GM19397 (cell line): ENCODE measurements at regions not wholly inside any gene's neighbourhood (a gene's known extent, or its start where the extent isn't known, plus 50 kb on each side); places are given as distances from the start of the nearest gene placed in this dataset.

Experiments
- ATAC-seq: cut with Tn5 transposase; IDR thresholded peaks from one replicate; pipeline ENCODE4 v1.9.1; 2021; ENCODE audit warnings: mild to moderate bottlenecking, moderate library complexity; ENCODE audit not compliant: unreplicated experiment

GRCh38 chr11:105244160-105244825 lies 104.7 kb upstream of the CARD18 start:
- ATAC-seq: no peak

- no peak for ATAC-seq
These were observed 101.6 kb upstream of the CARD18 start for GRCh38 chr11:105241136-105241535.

- no peak for ATAC-seq
These were observed 97.1 kb upstream of the CARD18 start for GRCh38 chr11:105236664-105237063.

DNA sequence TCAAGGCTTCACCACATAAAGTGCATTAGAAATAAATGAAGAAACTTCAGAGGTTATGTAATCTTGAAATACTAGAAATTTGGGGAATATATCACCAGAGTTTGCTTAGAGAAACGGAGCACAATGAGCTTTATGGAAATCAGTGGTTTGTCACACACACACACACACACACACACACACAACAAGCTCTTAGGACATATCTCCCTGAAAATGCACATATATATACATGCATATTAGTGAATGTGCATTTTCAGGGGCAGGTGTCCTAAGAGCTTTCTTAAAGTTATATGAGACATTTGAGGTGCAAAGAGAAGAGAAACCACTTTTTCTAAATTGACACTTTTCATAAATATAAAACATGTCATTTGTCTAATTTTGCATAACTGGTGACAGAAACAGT lies 93.7 kb upstream of the CARD18 start:
- ATAC-seq: no peak

DNA sequence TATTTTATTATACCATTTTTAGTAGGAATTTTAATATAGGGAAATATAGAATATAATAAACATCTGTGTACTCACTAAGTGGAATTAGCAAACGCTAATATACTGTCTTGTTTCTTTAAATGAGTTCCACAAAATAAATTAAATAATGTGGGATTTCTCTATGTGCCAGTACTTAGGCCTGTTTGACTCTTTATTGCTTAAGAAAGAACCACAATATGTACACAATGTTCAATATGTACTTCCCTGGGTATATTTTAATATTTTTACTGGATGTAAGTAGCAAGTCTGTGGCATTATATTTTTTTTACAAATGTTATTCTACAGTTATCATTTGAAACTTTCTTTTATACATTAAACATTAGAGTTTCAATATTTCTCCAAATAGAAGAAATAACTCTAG lies 92.5 kb upstream of the CARD18 start:
- no peak for ATAC-seq

DNA sequence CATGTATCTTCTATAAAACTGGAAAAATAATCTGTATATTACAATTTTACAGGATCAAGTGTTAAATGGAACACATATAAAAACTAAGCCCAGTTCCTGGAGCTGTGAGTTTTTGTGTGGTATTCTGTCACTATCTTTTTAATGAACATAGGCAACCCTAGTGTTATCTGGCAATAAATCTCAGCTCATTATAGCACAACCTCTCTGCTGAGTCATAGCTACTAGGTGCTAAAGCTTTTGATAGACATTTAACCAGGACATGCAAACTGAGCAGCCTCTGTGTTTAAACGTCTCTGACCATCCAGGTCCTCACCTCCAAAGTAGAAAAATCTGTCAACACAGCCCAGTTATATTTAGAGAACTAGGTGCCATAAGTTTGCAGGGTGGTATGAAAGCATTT lies 91.0 kb upstream of the CARD18 start:
- no peak for ATAC-seq

- ATAC-seq: no peak
These were observed 90.2 kb upstream of the CARD18 start for GRCh38 chr11:105229761-105230160.

GRCh38 chr11:105229257-105229656 lies 89.7 kb upstream of the CARD18 start:
- ATAC-seq: no peak

DNA sequence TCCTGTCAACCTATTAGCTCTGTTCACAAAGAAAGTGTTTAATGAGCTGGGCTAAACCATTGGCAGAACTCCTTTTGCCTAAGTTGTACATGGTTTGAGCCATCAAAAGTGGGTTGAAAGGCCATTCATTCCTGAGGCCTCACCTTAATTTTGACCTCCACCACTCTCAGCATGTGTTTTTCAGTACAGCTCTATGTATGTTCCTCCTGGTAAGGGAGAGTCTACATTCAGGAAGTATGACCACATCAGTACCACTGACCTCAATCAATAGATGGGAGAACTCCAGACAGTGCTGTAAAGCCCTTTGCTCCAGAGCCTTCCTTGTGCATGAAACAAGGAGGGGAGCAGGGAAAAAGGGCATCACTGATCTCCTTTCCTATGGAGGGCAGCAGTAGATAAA lies 87.8 kb upstream of the CARD18 start:
- no peak for ATAC-seq

DNA sequence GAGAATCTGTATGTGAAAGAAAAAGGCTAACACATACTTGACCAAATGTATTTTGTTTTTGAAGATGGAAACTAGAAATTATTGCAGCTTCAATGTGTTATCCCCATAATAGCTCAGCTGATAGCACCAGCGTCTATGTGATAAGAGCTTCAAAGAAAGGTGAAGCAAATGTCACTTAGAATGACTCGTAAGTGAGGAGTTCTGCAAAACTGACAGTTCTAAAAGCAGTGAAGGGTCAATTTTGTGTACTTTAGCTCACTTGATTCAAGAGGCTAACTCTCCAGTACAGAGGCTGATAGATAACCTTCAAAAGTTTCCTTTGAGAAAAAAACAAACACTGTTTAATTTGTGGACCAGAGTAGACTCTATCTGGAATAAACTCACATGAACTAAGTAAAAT lies 87.2 kb upstream of the CARD18 start:
- no peak for ATAC-seq

- no peak for ATAC-seq
These were observed 86.5 kb upstream of the CARD18 start for GRCh38 chr11:105226091-105226490.

DNA sequence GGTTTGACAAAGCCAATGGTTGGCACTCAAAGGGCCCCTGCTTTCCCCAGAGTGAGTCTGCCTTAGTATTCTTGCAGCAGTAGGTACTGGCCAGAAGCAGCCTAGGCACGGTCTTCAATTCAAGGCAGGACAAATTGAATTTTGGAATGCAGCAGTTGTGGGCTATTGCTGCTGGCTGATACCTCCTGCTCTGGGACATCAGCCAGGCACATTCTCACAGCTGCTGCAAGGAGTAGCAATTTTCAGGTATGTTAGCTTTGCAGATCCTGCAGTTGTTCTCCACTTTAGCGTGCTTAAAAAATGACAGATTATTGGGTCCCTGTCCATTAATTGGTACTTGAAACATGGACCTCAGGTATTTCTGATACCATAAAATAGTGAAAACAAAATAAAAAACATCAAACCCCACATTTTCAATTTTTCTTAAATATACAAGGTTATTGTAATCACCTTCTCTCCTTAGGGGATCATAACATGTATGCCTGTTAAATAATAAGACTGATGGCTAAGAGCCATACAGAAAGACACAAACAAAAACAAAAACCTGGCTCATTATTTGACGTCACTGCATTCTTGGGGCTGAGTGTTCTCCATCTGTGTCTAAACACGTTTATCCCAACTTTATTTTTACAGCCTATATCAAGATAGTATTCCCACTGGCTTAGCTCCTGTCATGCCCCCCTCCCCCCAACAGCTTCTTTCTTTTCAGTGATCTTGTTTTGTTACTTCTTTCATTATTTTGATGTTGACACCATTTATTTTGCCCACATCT lies 85.1 kb upstream of the CARD18 start:
- ATAC-seq: no peak

GRCh38 chr11:105220121-105220520 lies 80.6 kb upstream of the CARD18 start:
- no peak for ATAC-seq

- no peak for ATAC-seq
These were observed 80.1 kb upstream of the CARD18 start for GRCh38 chr11:105219670-105220069.

GRCh38 chr11:105219269-105219668 lies 79.7 kb upstream of the CARD18 start:
- no peak for ATAC-seq

DNA sequence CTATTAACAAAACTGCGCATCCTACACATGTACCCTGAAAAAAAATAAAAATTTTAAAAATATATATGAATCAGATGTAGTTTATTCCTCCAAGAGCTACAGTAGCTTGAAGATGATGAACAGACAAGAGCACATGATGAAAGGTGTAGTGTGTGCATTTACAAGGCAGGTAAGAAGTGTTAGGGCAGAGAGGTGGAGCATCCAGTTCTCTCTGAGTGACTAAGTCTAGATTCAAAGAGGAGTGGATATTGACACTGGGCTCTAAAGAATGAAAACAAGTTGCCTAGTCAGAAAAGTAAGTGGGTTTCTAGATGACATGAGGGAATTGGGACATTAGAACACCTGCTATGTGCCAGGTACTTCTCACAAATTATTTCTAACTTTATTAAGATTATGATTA lies 76.0 kb upstream of the CARD18 start:
- no peak for ATAC-seq

DNA sequence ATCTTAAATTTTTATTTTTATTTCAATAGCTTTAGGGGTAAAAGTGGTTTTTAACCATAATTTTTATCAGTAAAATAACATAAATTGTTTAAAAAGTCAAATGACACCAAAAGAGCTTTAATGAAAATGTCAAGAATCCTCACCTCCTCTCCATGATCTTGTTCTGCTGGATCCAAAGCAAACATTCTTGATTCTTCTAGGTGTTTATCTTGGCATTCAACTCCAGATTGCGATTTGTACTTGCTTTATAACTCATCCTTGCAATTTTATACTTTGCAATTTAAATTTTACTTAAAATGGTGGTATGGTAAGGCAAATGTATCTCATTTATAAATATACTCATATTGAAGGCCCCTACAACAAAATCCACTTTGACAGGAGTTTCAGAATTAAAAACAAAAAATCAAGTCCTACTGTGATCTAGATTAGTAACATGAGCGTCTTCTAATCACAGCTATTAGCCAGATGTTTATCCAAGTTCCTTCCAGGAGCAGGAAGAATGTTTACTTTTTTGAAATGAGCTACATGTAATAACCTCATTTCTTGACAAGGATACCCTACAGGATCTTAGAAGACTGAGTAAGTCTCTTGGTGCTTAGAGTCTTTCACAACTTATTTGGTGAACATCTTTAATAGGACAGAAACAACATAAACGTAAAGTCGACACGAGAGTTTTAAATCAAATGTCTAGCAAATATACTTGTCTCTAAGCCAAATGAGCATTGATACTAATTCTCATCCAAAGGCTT lies 72.4 kb upstream of the CARD18 start:
- no peak for ATAC-seq

DNA sequence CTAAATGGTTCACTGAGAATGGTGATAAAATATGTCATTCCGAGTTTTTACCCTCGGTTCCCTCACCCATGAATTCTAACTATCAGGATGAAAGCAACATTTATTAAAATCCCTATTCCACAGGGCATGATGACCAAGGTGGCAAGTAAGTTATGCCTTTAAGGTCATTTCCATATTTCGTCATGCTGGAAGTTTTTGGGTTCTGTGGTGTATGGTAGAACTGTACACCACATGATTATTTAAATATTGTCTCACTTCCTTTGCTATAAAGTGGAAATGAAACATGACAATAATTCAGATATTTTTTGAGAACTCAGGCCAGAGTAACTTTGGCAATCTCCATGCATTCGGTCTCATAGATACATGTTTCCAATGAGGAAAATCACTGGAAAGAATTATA lies 68.5 kb upstream of the CARD18 start:
- ATAC-seq: no peak

DNA sequence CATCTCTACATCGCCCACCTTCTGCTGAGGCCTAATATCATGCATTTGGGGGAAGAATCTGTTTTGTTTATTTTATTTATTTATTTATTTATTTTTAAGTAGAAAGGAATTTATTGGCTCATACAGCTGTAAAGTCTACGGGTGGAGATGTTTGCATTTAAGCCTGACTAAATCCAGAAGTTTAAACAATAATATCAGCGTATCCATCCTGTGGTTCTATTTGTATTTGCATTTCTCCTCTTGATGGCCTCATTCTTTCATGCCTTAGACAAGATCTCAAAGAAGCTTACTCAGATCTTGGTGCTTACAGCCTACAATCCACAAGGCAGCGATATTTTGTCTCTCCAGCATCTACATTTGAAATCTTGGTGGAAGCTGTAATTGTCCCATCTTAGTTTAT lies 67.1 kb upstream of the CARD18 start:
- ATAC-seq: no peak

- ATAC-seq: no peak
These were observed 65.1 kb upstream of the CARD18 start for GRCh38 chr11:105204636-105205035.

DNA sequence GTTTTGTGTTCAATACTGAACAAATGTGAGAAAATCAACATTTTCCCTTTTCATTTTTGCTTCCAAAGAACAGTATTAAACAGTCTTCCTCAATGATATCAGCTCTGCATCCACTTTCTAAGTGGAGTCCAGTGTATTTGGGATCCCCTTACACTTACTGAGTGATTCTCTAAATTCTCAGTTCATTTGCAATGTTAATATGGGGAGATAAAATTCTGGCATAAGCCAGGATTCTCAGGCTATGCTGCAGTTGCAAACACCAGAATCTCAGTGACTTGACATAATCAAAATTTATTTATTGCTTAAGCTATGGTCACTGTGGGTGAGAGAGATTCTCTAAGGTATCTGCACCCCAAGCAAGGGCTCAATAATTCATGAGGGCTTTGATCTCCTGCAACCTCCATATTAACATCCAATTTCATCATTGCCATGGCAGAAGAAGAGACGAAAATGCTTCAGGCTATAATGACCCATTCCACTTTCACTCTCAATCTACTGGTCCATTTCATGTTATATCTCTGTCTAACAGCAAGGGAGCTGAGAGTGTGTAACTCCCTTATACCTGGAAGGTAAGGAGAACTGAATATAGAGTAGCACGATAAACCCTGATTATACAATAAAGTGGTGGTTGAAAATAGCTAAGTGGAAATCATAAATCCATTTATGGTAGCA lies 64.1 kb upstream of the CARD18 start:
- ATAC-seq: no peak
